ENCODE measurements at regions not wholly inside any gene's neighbourhood (a gene's known extent, or its start where the extent isn't known, plus 50 kb on each side); places are given as distances from the start of the nearest gene placed in this dataset.

- no peak for TF ChIP-seq CTCF (IDR thresholded peaks at IDR 0.05)
- no peak for TF ChIP-seq POLR2A (IDR thresholded peaks at IDR 0.05)
Observed at GRCh38 chrX:99271641-99272040, 1138.4 kb downstream of the PCDH19 start.
